Endothelial cell of umbilical vein (primary cell): ENCODE measurements at regions not wholly inside any gene's neighbourhood (a gene's known extent, or its start where the extent isn't known, plus 50 kb on each side); places are given as distances from the start of the nearest gene placed in this dataset.

Source experiments
- BruUV-seq: library from RNA; stranded (reverse); fragments of 400-500 nt; replicated peaks from 2 replicates; lab custom pipeline; 2021; lab: Mats Ljungman, UMichigan
- CTCF ChIA-PET: fragments of 300-600, 350-600 bp; sonication (Branson Sonifier 250); formaldehyde crosslinking; loops from one replicate; lab custom pipeline; 2021; ENCODE audit warnings: antibody characterized with exemption, inconsistent platforms; lab: Charles Lee
- POLR2A ChIA-PET: fragments of 300-600, 350-600 bp; sonication (Branson Sonifier 250); formaldehyde crosslinking; loops from one replicate; lab custom pipeline; 2021; ENCODE audit warnings: antibody characterized with exemption, inconsistent platforms; lab: Charles Lee
- DNase-seq: peaks from one replicate; pipeline ENCODE4 v3.0.0-alpha.2; 2011; ENCODE audit warnings: low read depth, low spot score
- FAIRE-seq: peaks from 2 replicates; lab custom pipeline; 2011; peaks lifted over from hg19 to GRCh38; lab: Jason Lieb, UNC
- H2AFZ ChIP-seq: 2 replicates; pipeline ENCODE4 v1.6.0; 2012; ENCODE audit warnings: low read depth, low read length, control low read depth, inconsistent platforms
- H3K27ac ChIP-seq: 2 replicates; pipeline ENCODE4 v1.5.1; 2011; ENCODE audit warnings: low read depth, mild to moderate bottlenecking, control low read depth, low read length, moderate library complexity; ENCODE audit not compliant: insufficient read depth
- H3K27me3 ChIP-seq, 2 experiments: 2 replicates each; pipeline versions ENCODE4 v1.6.0 to v1.6.1; 2011; ENCODE audit warnings: low read length in 2 of 2, mixed read lengths in 1 of 2; ENCODE audit not compliant: control insufficient read depth in 2 of 2, insufficient read depth in 2 of 2
- H3K36me3 ChIP-seq, 2 experiments: 2 replicates in 1 of 2; 3 replicates in 1 of 2; pipeline ENCODE4 v1.5.1; 2011; ENCODE audit warnings: low read length in 2 of 2, mild to moderate bottlenecking in 1 of 2, moderate library complexity in 1 of 2; ENCODE audit not compliant: control insufficient read depth in 2 of 2, insufficient read depth in 2 of 2; ENCODE audit errors: extremely low read depth in 1 of 2
- H3K4me1 ChIP-seq: 3 replicates; pipeline ENCODE4 v1.5.1; 2011; ENCODE audit warnings: mild to moderate bottlenecking, low read length; ENCODE audit not compliant: control insufficient read depth, insufficient read depth; ENCODE audit errors: extremely low read depth
- H3K4me2 ChIP-seq: 2 replicates; pipeline ENCODE4 v1.6.1; 2011; ENCODE audit warnings: low read length, control low read depth, mixed read lengths; ENCODE audit not compliant: insufficient read depth
- H3K4me3 ChIP-seq, 3 experiments: fragments of 200-600 bp in 1 of 3; sonication (generic), shearing (Covaris generic) in 1 of 3; replicated peaks in 1 of 3; 2 replicates each; pipeline ENCODE4 v1.5.1; 2011 to 2016; ENCODE audit warnings: control low read depth in 3 of 3, low read length in 3 of 3, mild to moderate bottlenecking in 2 of 3, inconsistent platforms in 1 of 3, low read depth in 1 of 3, moderate library complexity in 1 of 3; ENCODE audit not compliant: insufficient read depth in 1 of 3
- H3K79me2 ChIP-seq: 2 replicates; pipeline ENCODE4 v1.6.0; 2012; ENCODE audit warnings: low read length, inconsistent platforms; ENCODE audit not compliant: control insufficient read depth, insufficient read depth
- H3K9ac ChIP-seq: replicated peaks from 2 replicates; pipeline ENCODE3; 2011; ENCODE audit warnings: low read length, control low read depth; ENCODE audit not compliant: insufficient read depth; ENCODE audit errors: extremely low read depth
- H3K9me1 ChIP-seq: replicated peaks from 3 replicates; pipeline ENCODE4 v1.6.0; 2011; ENCODE audit warnings: mild to moderate bottlenecking, low read length; ENCODE audit not compliant: control insufficient read depth, insufficient read depth; ENCODE audit errors: extremely low read depth
- H3K9me3 ChIP-seq: replicated peaks from 2 replicates; pipeline ENCODE4 v1.5.1; 2012; ENCODE audit warnings: low read length, inconsistent platforms; ENCODE audit not compliant: control insufficient read depth, insufficient read depth
- H4K20me1 ChIP-seq: replicated peaks from 2 replicates; pipeline ENCODE3; 2011; ENCODE audit warnings: mild to moderate bottlenecking, low read length; ENCODE audit not compliant: control insufficient read depth, insufficient read depth; ENCODE audit errors: extremely low read depth
- CTCF ChIP-seq, 2 donors: IDR thresholded peaks; 1 replicate in 1 of 2; 2 replicates in 1 of 2; pipeline ENCODE4 v1.5.1; 2011; ENCODE audit warnings: low read length in 2 of 2, mild to moderate bottlenecking in 2 of 2, moderate library complexity in 2 of 2, control low read depth in 1 of 2, inconsistent platforms in 1 of 2, low read depth in 1 of 2; ENCODE audit not compliant: insufficient read depth in 1 of 2; ENCODE audit errors: extremely low read depth in 1 of 2
- EZH2 ChIP-seq: IDR thresholded peaks from 2 replicates; pipeline ENCODE4 v1.6.1; 2012; ENCODE audit warnings: borderline replicate concordance, low read depth, mild to moderate bottlenecking, moderate library complexity, low read length, inconsistent platforms; ENCODE audit not compliant: severe bottlenecking
- FOS ChIP-seq: IDR thresholded peaks from 2 replicates; pipeline ENCODE4 v1.6.1; 2011; ENCODE audit warnings: mild to moderate bottlenecking, low read length, moderate library complexity, borderline replicate concordance; ENCODE audit not compliant: insufficient read depth
- GATA2 ChIP-seq: IDR thresholded peaks from 2 replicates; pipeline ENCODE4 v1.7.0; 2011; ENCODE audit warnings: low read depth, mild to moderate bottlenecking, moderate library complexity, mixed read lengths, low read length; ENCODE audit not compliant: insufficient read length, insufficient read depth
- JUN ChIP-seq: IDR thresholded peaks from 2 replicates; pipeline ENCODE4 v1.6.1; 2011; ENCODE audit warnings: borderline replicate concordance, low read depth; ENCODE audit not compliant: insufficient read length, insufficient read depth
- MAX ChIP-seq: IDR thresholded peaks from 2 replicates; pipeline ENCODE4 v1.6.1; 2011; ENCODE audit not compliant: insufficient read depth, insufficient read length
- POLR2A ChIP-seq: IDR thresholded peaks from 2 replicates; pipeline ENCODE4 v1.6.1; 2012; ENCODE audit warnings: low read depth, mild to moderate bottlenecking, control low read depth, low read length
- POLR2AphosphoS5 ChIP-seq: IDR thresholded peaks from 2 replicates; pipeline ENCODE4 v1.6.1; 2012; ENCODE audit warnings: low read depth, mild to moderate bottlenecking, control low read depth, low read length, moderate library complexity; ENCODE audit not compliant: insufficient read depth
- dilution Hi-C: fragments of 300-500 bp; cut with MboI; formaldehyde crosslinking; loops from one replicate; pipeline ENCODE4 v1.15.0; 2019; ENCODE audit warnings: low sequenced_read_pairs; ENCODE audit not compliant: extremely low pct_ligation_motif_present
- intact Hi-C: fragments of 100-400 bp; cut with micrococcal nuclease; formaldehyde crosslinking; loops from one replicate; pipeline ENCODE4 v1.10.0; 2022

GRCh38 chr10:24790599-24790998 lies 66.9 kb upstream of the ARHGAP21 start:
- peaks cover 7% of the 10 kb centered on the region for H3K4me1 ChIP-seq
- H2AFZ ChIP-seq, result no peak overlapping the region
- H3K9me1 ChIP-seq, result no peaks in the 10 kb centered on the region
- no peaks in the 10 kb centered on the region for H3K79me2 ChIP-seq
- H3K27ac ChIP-seq, result no peak overlapping the region
- H3K36me3 ChIP-seq, result no peaks in the 10 kb centered on the region
- intact Hi-C loops, result no loop called here
- ChIA-PET CTCF (no interaction called here), POLR2A (no interaction called here)
- no peak overlapping the region for H3K9ac ChIP-seq
- TF ChIP-seq POLR2AphosphoS5 (no peak), CTCF (IDR thresholded peaks at IDR 0.05; ENCODE audit: extremely low read depth in 1 of 2, insufficient read depth in 1 of 2, low read depth in 1 of 2, low read length in 2 of 2) (no peak), MAX (no peak), GATA2 (no peak), JUN (no peak), FOS (no peak), POLR2A (no peak), EZH2 (no peak)
- no peaks in the 10 kb centered on the region for H3K27me3 ChIP-seq
- BruUV-seq, result no TSS peak
- no peak for DNase-seq
- H3K4me3 ChIP-seq, result no peak overlapping the region
- H3K9me3 ChIP-seq, result no peaks in the 10 kb centered on the region
- FAIRE-seq, result no peak
- no peak overlapping the region for H3K4me2 ChIP-seq
- H4K20me1 ChIP-seq, result no peaks in the 10 kb centered on the region
- dilution Hi-C loops, result no loop called here
